Tibial nerve (tissue), 4 donors: ENCODE measurements at regions not wholly inside any gene's neighbourhood (a gene's known extent, or its start where the extent isn't known, plus 50 kb on each side); places are given as distances from the start of the nearest gene placed in this dataset.

Source experiments
- DNase-seq, 2 donors: peaks; one replicate each; pipeline ENCODE4 v3.0.0-alpha.2; 2019; ENCODE audit warnings: low spot score in 2 of 2
- H3K27ac ChIP-seq, 4 donors: fragments of 200-600 bp; sonication (generic) in 3 of 4; one replicate each; pipeline ENCODE4 v1.5.1; 2017 to 2019; ENCODE audit warnings: mild to moderate bottlenecking in 1 of 4
- H3K27me3 ChIP-seq, 2 donors: fragments of 200-600 bp; sonication (generic) in 1 of 2; one replicate each; pipeline versions ENCODE4 v1.5.1 to v1.6.0; 2017 to 2019
- H3K36me3 ChIP-seq, 3 donors: fragments of 200-600 bp; sonication (generic); one replicate each; pipeline ENCODE4 v1.5.1; 2018 to 2019
- H3K4me1 ChIP-seq, 4 donors: fragments of 200-600 bp; sonication (generic) in 3 of 4; one replicate each; pipeline ENCODE4 v1.5.1; 2017 to 2019
- H3K4me3 ChIP-seq, 4 donors: fragments of 200-600 bp; sonication (generic) in 3 of 4; one replicate each; pipeline ENCODE4 v1.5.1; 2017 to 2019; ENCODE audit warnings: mild to moderate bottlenecking in 1 of 4, moderate library complexity in 1 of 4
- H3K9me3 ChIP-seq, 4 donors: fragments of 200-600 bp; sonication (generic) in 3 of 4; one replicate each; pipeline ENCODE4 v1.5.1; 2017 to 2019
- EP300 ChIP-seq, 2 donors: sonication (generic); formaldehyde crosslinking; IDR thresholded peaks; one replicate each; pipeline ENCODE4 v1.6.1; 2017; ENCODE audit warnings: antibody characterized with exemption in 2 of 2, mild to moderate bottlenecking in 1 of 2
- POLR2A ChIP-seq, 2 donors: fragments of 450-650 bp; IDR thresholded peaks; one replicate each; pipeline ENCODE4 v1.6.1; 2017; ENCODE audit warnings: antibody characterized with exemption in 2 of 2, mild to moderate bottlenecking in 2 of 2, moderate library complexity in 2 of 2
- WGBS, 2 donors: methylation state at CpG; one replicate each; pipeline ENCODE4 v1.1.5; 2018; 5-methylcytosine and 5-hydroxymethylcytosine counted together
- TF ChIP-seq, protein P1 (sequence below), 5 experiments: fragments of 200-600 bp in 3 of 5; fragments of 450-650 bp in 2 of 5; sonication (generic) in 3 of 5; IDR thresholded peaks; one replicate each; pipeline ENCODE4 v1.5.1; 2016 to 2019; ENCODE audit warnings: antibody characterized with exemption in 5 of 5, mild to moderate bottlenecking in 3 of 5, moderate library complexity in 2 of 5

- H3K27me3 ChIP-seq = no peaks in the 10 kb centered on the region
- TF ChIP-seq EP300 (IDR thresholded peaks at IDR 0.05) (no peak), POLR2A (IDR thresholded peaks at IDR 0.05) (no peak)
- TF ChIP-seq, protein P1, sequence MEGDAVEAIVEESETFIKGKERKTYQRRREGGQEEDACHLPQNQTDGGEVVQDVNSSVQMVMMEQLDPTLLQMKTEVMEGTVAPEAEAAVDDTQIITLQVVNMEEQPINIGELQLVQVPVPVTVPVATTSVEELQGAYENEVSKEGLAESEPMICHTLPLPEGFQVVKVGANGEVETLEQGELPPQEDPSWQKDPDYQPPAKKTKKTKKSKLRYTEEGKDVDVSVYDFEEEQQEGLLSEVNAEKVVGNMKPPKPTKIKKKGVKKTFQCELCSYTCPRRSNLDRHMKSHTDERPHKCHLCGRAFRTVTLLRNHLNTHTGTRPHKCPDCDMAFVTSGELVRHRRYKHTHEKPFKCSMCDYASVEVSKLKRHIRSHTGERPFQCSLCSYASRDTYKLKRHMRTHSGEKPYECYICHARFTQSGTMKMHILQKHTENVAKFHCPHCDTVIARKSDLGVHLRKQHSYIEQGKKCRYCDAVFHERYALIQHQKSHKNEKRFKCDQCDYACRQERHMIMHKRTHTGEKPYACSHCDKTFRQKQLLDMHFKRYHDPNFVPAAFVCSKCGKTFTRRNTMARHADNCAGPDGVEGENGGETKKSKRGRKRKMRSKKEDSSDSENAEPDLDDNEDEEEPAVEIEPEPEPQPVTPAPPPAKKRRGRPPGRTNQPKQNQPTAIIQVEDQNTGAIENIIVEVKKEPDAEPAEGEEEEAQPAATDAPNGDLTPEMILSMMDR (IDR thresholded peaks at IDR 0.05) = no peak
- H3K4me3 ChIP-seq = no peak overlapping the region
- H3K9me3 ChIP-seq = peaks cover 0 to 20% (median 0%) of the 10 kb centered on the region in 4 donors
- no peaks in the 10 kb centered on the region for H3K36me3 ChIP-seq
- 82 to 87% methylated on average over 6 of the region's 6 CpGs for WGBS, 2 donors
- no peaks in the 10 kb centered on the region for H3K4me1 ChIP-seq
- DNase-seq = no peak
- H3K27ac ChIP-seq = no peak overlapping the region
Measured at GRCh38 chr18:78620326-78620725, 359.3 kb upstream of the SALL3 start.

GRCh38 chr18:78621141-78621755 is 358.4 kb upstream of the SALL3 start:
- TF ChIP-seq EP300 (IDR thresholded peaks at IDR 0.05) (no peak), POLR2A (IDR thresholded peaks at IDR 0.05) (no peak)
- TF ChIP-seq, protein P1 (IDR thresholded peaks at IDR 0.05) = no peak
- Histone ChIP-seq H3K4me3 (no peak overlapping the region), H3K9me3 (peaks cover 0 to 14% (median 0%) of the 10 kb centered on the region in 4 donors), H3K27ac (no peak overlapping the region), H3K36me3 (no peaks in the 10 kb centered on the region), H3K4me1 (no peaks in the 10 kb centered on the region), H3K27me3 (no peaks in the 10 kb centered on the region)
- 96% methylated on average over 9 of the region's 9 CpGs for WGBS, 2 donors
- DNase-seq = no peak

- TF ChIP-seq POLR2A (IDR thresholded peaks at IDR 0.05) = no peak
- TF ChIP-seq, protein P1 (IDR thresholded peaks at IDR 0.05) = no peak
- no peak for TF ChIP-seq EP300 (IDR thresholded peaks at IDR 0.05)
- H3K36me3 ChIP-seq = no peaks in the 10 kb centered on the region
- DNase-seq = no peak
- H3K27me3 ChIP-seq = no peaks in the 10 kb centered on the region
- peaks cover 0 to 3% (median 0%) of the 10 kb centered on the region in 4 donors for H3K9me3 ChIP-seq
- H3K27ac ChIP-seq = no peak overlapping the region
- H3K4me3 ChIP-seq = no peak overlapping the region
- 88 to 89% methylated on average over 11 of the region's 11 CpGs for WGBS, 2 donors
- H3K4me1 ChIP-seq = no peaks in the 10 kb centered on the region
Measured at GRCh38 chr18:78622251-78622906, 357.2 kb upstream of the SALL3 start.

GRCh38 chr18:78622907-78623541 is 356.6 kb upstream of the SALL3 start:
- Histone ChIP-seq H3K4me1 (no peaks in the 10 kb centered on the region), H3K36me3 (no peaks in the 10 kb centered on the region), H3K4me3 (no peak overlapping the region), H3K27ac (no peak overlapping the region), H3K27me3 (no peaks in the 10 kb centered on the region), H3K9me3 (no peaks in the 10 kb centered on the region)
- no peak for DNase-seq
- WGBS, 2 donors = 67 to 71% methylated on average over 16 of the region's 16 CpGs
- TF ChIP-seq EP300 (IDR thresholded peaks at IDR 0.05) (no peak), POLR2A (IDR thresholded peaks at IDR 0.05) (no peak)
- TF ChIP-seq, protein P1 (IDR thresholded peaks at IDR 0.05) = no peak
